Suppressor macrophage (primary cell): ENCODE measurements at regions not wholly inside any gene's neighbourhood (a gene's known extent, or its start where the extent isn't known, plus 50 kb on each side); places are given as distances from the start of the nearest gene placed in this dataset.
"Not testable (repeated sequence)": the region's sequence is repeated elsewhere in the genome, so short reads cannot be mapped to it uniquely, and the experiment has no call there.

Source experiments
- DNase-seq, 4 experiments: peaks; one replicate each; pipeline ENCODE4 v3.0.0-alpha.2; 2020 to 2022

- DNase-seq, result no peak
Measured at GRCh38 chr1:101428562-101428961, 191.7 kb downstream of the S1PR1 start.

- DNase-seq, result no peak
Measured at GRCh38 chr1:101431956-101432510, 195.2 kb downstream of the S1PR1 start.

DNA sequence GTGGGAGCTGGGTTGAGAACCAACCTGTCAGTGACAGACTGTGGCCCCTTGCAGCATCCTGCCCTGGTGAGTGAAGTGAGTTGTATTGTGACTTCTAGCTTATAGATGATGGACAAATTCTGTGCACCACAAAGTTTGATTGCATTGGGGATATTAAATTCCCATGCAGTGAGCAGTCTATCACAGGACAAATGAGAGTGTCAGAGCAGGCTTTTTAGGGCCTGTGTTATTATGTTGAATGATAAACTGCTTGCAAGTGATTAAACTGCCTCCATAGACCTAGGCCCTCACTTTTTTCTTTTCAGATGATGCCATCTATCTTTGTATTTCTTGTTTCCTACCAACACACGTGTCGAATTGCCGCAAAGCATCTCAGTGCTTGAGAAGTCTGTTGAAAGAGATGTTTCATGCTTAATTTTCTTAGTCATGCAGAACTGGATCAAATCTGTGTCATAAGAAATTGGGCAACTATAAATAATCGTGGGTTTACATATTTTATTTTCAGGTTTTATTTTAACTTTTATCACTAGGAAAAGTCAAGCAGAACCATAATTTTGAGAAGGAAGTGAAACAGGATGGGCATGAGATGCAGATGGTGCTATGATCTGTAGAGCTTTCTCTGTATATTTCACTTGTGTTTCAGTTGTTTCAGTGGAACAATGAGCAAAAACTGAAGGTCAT lies 199.2 kb downstream of the S1PR1 start:
- no peak for DNase-seq

GRCh38 chr1:101437800-101438199 lies 201.0 kb downstream of the S1PR1 start:
- DNase-seq, result no peak

DNA sequence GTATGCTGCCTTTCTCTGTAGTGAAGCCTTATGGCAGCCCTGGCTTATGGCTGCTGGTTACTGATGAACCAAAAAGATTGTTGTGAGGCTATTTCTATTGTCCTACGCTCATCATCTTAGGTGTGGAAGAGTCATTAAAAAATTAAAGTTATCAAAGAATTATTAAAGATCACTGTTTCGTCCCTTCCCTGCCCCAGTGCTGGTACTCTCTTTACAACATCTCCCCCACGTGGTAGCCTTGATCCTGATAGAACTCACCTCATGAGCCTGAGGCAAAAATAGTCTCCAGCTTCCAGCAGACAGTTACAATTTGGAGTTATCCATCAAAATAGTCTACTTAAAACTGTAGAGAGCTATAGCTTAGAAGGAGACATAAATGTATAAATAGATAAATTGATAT lies 201.5 kb downstream of the S1PR1 start:
- no peak for DNase-seq

- DNase-seq, result no peak
Measured at GRCh38 chr1:101440485-101440884, 203.7 kb downstream of the S1PR1 start.

DNA sequence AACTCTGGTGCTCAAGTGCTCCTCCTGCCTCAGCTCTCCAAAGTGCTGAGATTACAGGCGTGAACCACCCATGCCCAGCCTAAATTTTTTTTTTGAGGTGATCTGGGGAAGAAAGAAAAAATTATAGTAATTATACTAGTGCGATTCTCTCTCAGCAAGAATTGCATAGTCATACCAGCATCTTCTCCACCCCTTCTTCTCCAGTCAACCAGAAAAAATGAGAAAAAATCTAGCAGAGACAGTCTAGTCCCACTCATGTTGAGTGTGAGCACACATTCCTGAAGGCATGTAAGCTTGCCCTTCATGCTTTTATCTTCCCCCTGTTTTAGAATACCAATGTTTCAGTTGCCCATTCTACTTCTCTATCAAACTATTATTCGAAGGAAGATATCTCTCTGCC lies 207.6 kb downstream of the S1PR1 start:
- no peak for DNase-seq

GRCh38 chr1:101444873-101445618 lies 208.2 kb downstream of the S1PR1 start:
- no peak for DNase-seq

GRCh38 chr1:101448018-101448417 lies 211.2 kb downstream of the S1PR1 start:
- no peak for DNase-seq

GRCh38 chr1:101450691-101451090 lies 213.9 kb downstream of the S1PR1 start:
- not testable (repeated sequence) for DNase-seq

- DNase-seq, result no peak
Measured at GRCh38 chr1:101451888-101452287, 215.1 kb downstream of the S1PR1 start.

- DNase-seq, result no peak
Measured at GRCh38 chr1:101452825-101453224, 216.0 kb downstream of the S1PR1 start.

GRCh38 chr1:101453844-101454243 lies 217.0 kb downstream of the S1PR1 start:
- no peak for DNase-seq

DNA sequence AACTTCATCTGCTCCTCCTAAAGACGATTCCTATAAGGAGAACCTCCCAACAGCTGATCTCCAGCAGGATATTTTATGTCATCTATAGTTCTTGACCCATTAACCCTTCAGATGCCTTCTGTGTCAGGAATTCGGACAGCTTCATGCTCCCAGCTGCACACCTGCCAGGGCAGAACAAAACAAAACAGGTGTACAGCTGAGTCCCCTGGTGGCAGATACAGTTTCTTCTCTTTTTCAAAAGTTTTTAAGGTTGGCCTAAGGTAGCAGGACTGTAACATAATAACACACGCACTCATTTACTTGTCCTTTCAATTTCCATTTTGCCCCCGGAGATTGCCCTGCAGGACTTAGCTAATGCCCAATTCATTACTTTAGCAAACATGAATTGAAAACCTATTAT lies 218.3 kb downstream of the S1PR1 start:
- DNase-seq, result no peak

DNA sequence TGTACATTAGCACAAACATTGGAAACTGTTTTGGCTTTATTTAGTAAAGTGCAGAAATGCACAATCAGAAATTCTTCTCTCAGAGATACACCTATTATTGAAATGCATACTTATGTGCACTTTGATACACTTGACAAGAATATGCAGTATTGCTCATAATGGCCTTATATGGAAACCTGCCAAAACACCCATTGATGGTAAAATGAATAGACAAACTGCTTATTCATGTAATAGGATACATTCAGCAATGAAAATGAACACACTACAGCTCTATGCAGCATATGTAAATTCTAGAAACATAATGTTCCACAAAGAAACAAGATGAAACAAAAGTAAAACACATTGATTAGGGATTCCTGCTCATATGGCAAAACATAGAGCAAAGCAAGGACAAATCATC lies 223.9 kb downstream of the S1PR1 start:
- no peak for DNase-seq

- no peak for DNase-seq
Measured at GRCh38 chr1:101463195-101463594, 226.4 kb downstream of the S1PR1 start.

- no peak for DNase-seq
Measured at GRCh38 chr1:101465941-101466340, 229.1 kb downstream of the S1PR1 start.

DNA sequence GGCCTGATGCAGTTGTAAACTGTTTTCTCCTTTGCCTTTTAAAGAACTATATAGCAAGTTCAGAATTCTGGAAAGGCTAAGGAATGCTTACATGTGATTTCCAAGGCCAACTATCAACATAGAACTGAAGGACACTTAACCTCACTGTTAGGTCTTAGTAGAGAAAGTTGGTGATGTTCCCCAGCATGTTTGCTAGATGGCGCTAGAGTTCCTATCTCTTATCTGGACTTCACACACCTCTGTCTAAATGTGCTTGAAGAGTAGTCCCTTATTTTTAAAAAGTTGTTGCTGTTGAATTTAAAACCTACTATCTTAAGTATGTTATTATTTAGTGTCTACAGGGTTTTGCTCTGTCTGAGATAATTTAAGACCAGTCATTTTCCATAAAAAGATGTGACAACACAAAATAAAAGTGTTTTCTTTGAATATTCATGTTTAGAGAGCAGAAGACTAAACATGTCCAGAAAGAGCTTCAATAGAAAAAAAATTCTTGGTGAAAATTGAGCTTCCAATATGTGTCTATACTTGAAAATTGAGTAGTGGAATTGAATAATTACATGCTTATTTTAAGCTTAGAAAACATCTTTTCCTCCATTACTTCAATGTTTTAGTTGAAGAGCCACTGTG lies 237.3 kb downstream of the S1PR1 start:
- peak; percentile 3 to 29 (median 22) for DNase-seq

DNA sequence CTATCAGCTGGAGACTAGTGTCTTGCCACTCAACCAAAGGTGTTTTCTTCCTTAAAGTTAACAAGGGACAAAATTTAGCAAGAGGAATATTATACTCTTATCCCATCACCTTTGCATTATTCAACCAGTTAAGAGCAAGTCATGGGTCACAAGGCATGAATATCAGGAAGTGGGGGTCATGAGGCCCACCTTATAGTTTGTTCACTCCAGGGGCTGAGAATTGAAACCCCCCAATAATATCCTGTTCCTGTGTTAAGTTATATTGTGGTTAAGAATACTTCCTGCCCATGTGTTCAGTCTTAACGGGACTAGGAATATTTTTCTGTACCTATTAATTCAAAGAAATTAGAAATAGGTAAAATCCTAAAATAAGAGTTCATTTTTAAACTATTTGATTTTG lies 239.7 kb downstream of the S1PR1 start:
- no peak for DNase-seq

GRCh38 chr1:101479945-101480344 lies 243.1 kb downstream of the S1PR1 start:
- no peak for DNase-seq

- DNase-seq, result no peak
Measured at GRCh38 chr1:101482306-101482705, 245.5 kb downstream of the S1PR1 start.

- no peak for DNase-seq
Measured at GRCh38 chr1:101483982-101484688, 247.3 kb downstream of the S1PR1 start.
